ENCODE measurements at regions not wholly inside any gene's neighbourhood (a gene's known extent, or its start where the extent isn't known, plus 50 kb on each side); places are given as distances from the start of the nearest gene placed in this dataset.

DNA sequence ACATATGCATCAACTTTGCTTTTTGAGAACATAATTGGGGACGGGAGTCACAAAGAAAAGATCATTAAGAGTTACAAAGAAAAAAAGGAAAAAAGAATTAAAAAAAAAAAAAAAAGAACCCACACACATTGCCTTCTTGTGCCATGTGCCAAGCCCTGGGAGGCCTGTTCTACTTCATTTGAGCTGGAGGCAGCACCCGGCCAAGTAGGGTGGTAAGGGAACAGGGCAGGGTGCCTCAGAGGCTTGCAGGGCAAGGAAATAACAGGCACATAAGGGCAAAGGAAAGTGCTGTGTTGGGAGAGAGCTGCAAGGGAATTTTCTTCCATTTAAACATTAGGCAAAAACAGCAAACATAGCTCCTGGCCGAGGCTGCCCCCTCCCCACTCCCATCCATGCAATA is 418.0 kb downstream of the TMEM182 start:
- no peak for TF ChIP-seq EZH2 (IDR thresholded peaks at IDR 0.05; ENCODE audit: low read length, unreplicated experiment)
- TF ChIP-seq, protein P1, sequence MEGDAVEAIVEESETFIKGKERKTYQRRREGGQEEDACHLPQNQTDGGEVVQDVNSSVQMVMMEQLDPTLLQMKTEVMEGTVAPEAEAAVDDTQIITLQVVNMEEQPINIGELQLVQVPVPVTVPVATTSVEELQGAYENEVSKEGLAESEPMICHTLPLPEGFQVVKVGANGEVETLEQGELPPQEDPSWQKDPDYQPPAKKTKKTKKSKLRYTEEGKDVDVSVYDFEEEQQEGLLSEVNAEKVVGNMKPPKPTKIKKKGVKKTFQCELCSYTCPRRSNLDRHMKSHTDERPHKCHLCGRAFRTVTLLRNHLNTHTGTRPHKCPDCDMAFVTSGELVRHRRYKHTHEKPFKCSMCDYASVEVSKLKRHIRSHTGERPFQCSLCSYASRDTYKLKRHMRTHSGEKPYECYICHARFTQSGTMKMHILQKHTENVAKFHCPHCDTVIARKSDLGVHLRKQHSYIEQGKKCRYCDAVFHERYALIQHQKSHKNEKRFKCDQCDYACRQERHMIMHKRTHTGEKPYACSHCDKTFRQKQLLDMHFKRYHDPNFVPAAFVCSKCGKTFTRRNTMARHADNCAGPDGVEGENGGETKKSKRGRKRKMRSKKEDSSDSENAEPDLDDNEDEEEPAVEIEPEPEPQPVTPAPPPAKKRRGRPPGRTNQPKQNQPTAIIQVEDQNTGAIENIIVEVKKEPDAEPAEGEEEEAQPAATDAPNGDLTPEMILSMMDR (conservative IDR thresholded peaks at IDR 0.05; ENCODE audit: low read depth, low read length) = no peak
- no peak for TF ChIP-seq EZH2phosphoT487 (IDR thresholded peaks at IDR 0.05; ENCODE audit: borderline replicate concordance, low read length)
